SK-N-DZ (cell line): ENCODE measurements at regions not wholly inside any gene's neighbourhood (a gene's known extent, or its start where the extent isn't known, plus 50 kb on each side); places are given as distances from the start of the nearest gene placed in this dataset.

Experiments used
- DNase-seq: peaks from one replicate; pipeline ENCODE4 v3.0.0-alpha.2; 2015; ENCODE audit warnings: low spot score
- small RNA-seq, 2 experiments: library from RNA; depleted of rRNA; stranded (forward); fragments of <200 nt; gene quantifications; one replicate each; pipeline ENCODE3, GENCODE V24; 2014

- no peak for DNase-seq
Observed at GRCh38 chr14:29459531-29459930, 468.1 kb downstream of the PRKD1 start.

- DNase-seq: no peak
Observed at GRCh38 chr14:29459969-29460560, 467.6 kb downstream of the PRKD1 start.

- DNase-seq: no peak
Observed at GRCh38 chr14:29461101-29461500, 466.5 kb downstream of the PRKD1 start.

- DNase-seq: no peak
Observed at GRCh38 chr14:29461506-29461905, 466.1 kb downstream of the PRKD1 start.

GRCh38 chr14:29462321-29462720 is 465.3 kb downstream of the PRKD1 start:
- no peak for DNase-seq

GRCh38 chr14:29462772-29463171 is 464.9 kb downstream of the PRKD1 start:
- DNase-seq: no peak

- no peak for DNase-seq
Observed at GRCh38 chr14:29463727-29464395, 463.8 kb downstream of the PRKD1 start.

GRCh38 chr14:29465095-29465494 is 462.6 kb downstream of the PRKD1 start:
- DNase-seq: no peak

- DNase-seq: no peak
Observed at GRCh38 chr14:29475641-29476040, 452.0 kb downstream of the PRKD1 start.

GRCh38 chr14:29486132-29486531 is 441.5 kb downstream of the PRKD1 start:
- DNase-seq: no peak

GRCh38 chr14:29489911-29490425 is 437.7 kb downstream of the PRKD1 start:
- DNase-seq: no peak

GRCh38 chr14:29493849-29494248 is 433.8 kb downstream of the PRKD1 start:
- DNase-seq: no peak

GRCh38 chr14:29494312-29494711 is 433.3 kb downstream of the PRKD1 start:
- no peak for DNase-seq

GRCh38 chr14:29503903-29504302 is 423.7 kb downstream of the PRKD1 start:
- DNase-seq: no peak

GRCh38 chr14:29518335-29518734 is 409.3 kb downstream of the PRKD1 start:
- no peak for DNase-seq

- no peak for DNase-seq
Observed at GRCh38 chr14:29521526-29522137, 406.0 kb downstream of the PRKD1 start.

Small RNA genes lying in the stretch of these regions (small RNA-seq; reads per million reads assigned to genes)
- gene RF00019 (0 reads per million in 2 experiments), gene RNU11-5P (0 reads per million in 2 experiments), gene RNU6-864P (0 reads per million in 2 experiments)
